ENCODE measurements at regions not wholly inside any gene's neighbourhood (a gene's known extent, or its start where the extent isn't known, plus 50 kb on each side); places are given as distances from the start of the nearest gene placed in this dataset.

DNA sequence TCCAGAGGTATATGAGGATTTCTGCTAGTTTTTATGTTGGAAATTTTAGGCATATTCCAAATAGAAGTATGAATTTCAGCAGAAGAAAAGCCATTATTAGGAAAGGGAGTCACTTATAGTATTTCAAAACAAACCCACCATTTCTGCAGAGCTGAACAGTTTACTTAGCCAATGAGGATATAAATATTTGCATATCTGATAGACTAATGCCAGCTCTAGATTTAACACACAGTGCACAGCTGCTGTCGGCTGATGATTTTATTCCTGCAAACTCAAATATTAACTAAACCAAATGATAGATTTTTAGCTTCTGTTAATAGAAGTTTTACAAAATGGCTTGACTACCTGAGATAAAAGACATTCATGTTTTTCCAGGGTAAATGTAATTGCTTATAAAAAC lies 375.8 kb upstream of the FANCL start:
- H3K79me2 ChIP-seq (ENCODE audit: insufficient read depth, low read length), result no peaks in the 10 kb centered on the region
- no peaks in the 10 kb centered on the region for H3K9me2 ChIP-seq (ENCODE audit: low read depth, low read length)
- H3K4me2 ChIP-seq (ENCODE audit: low read length), result no peak overlapping the region
- H3K9me3 ChIP-seq (ENCODE audit: low read length), result no peaks in the 10 kb centered on the region
- no peak overlapping the region for H2AFZ ChIP-seq (ENCODE audit: low read length)
- H3K4me3 ChIP-seq (ENCODE audit: low read depth, low read length, poor library complexity, severe bottlenecking), result no peak overlapping the region
- H4K20me1 ChIP-seq (ENCODE audit: insufficient read depth, low read length), result no peaks in the 10 kb centered on the region
- H3K27me3 ChIP-seq (ENCODE audit: insufficient read depth, low read length), result no peaks in the 10 kb centered on the region
- H3K36me3 ChIP-seq (ENCODE audit: insufficient read depth, low read length), result no peaks in the 10 kb centered on the region
- TF ChIP-seq, protein P1, sequence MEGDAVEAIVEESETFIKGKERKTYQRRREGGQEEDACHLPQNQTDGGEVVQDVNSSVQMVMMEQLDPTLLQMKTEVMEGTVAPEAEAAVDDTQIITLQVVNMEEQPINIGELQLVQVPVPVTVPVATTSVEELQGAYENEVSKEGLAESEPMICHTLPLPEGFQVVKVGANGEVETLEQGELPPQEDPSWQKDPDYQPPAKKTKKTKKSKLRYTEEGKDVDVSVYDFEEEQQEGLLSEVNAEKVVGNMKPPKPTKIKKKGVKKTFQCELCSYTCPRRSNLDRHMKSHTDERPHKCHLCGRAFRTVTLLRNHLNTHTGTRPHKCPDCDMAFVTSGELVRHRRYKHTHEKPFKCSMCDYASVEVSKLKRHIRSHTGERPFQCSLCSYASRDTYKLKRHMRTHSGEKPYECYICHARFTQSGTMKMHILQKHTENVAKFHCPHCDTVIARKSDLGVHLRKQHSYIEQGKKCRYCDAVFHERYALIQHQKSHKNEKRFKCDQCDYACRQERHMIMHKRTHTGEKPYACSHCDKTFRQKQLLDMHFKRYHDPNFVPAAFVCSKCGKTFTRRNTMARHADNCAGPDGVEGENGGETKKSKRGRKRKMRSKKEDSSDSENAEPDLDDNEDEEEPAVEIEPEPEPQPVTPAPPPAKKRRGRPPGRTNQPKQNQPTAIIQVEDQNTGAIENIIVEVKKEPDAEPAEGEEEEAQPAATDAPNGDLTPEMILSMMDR (IDR thresholded peaks at IDR 0.05; ENCODE audit: low read length), result no peak
- no peak for TF ChIP-seq EZH2 (IDR thresholded peaks at IDR 0.05; ENCODE audit: borderline replicate concordance, low read length)
- H3K9ac ChIP-seq (ENCODE audit: low read length), result no peak overlapping the region
- H3K27ac ChIP-seq (ENCODE audit: low read depth, low read length, poor library complexity, severe bottlenecking), result no peak overlapping the region
- H3K4me1 ChIP-seq (ENCODE audit: insufficient read depth, low read length, severe bottlenecking), result no peaks in the 10 kb centered on the region
- H3F3A ChIP-seq (ENCODE audit: insufficient read depth, low read length), result no peaks in the 10 kb centered on the region

- Histone ChIP-seq H2AFZ (ENCODE audit: low read length) (no peak overlapping the region), H4K20me1 (ENCODE audit: insufficient read depth, low read length) (no peaks in the 10 kb centered on the region), H3K9me2 (ENCODE audit: low read depth, low read length) (no peaks in the 10 kb centered on the region), H3K27ac (ENCODE audit: low read depth, low read length, poor library complexity, severe bottlenecking) (no peak overlapping the region), H3F3A (ENCODE audit: insufficient read depth, low read length) (no peaks in the 10 kb centered on the region), H3K79me2 (ENCODE audit: insufficient read depth, low read length) (no peaks in the 10 kb centered on the region), H3K36me3 (ENCODE audit: insufficient read depth, low read length) (no peaks in the 10 kb centered on the region), H3K4me1 (ENCODE audit: insufficient read depth, low read length, severe bottlenecking) (no peaks in the 10 kb centered on the region), H3K4me3 (ENCODE audit: low read depth, low read length, poor library complexity, severe bottlenecking) (no peak overlapping the region), H3K4me2 (ENCODE audit: low read length) (no peak overlapping the region), H3K9ac (ENCODE audit: low read length) (no peak overlapping the region), H3K9me3 (ENCODE audit: low read length) (no peaks in the 10 kb centered on the region), H3K27me3 (ENCODE audit: insufficient read depth, low read length) (no peaks in the 10 kb centered on the region)
- no peak for TF ChIP-seq EZH2 (IDR thresholded peaks at IDR 0.05; ENCODE audit: borderline replicate concordance, low read length)
- TF ChIP-seq, protein P1 (IDR thresholded peaks at IDR 0.05; ENCODE audit: low read length), result no peak
Observed at GRCh38 chr2:58614219-58614618, 373.1 kb upstream of the FANCL start.

GRCh38 chr2:58612973-58613372 lies 371.8 kb upstream of the FANCL start:
- no peak overlapping the region for H2AFZ ChIP-seq (ENCODE audit: low read length)
- no peaks in the 10 kb centered on the region for H3K79me2 ChIP-seq (ENCODE audit: insufficient read depth, low read length)
- TF ChIP-seq, protein P1 (IDR thresholded peaks at IDR 0.05; ENCODE audit: low read length), result no peak
- TF ChIP-seq EZH2 (IDR thresholded peaks at IDR 0.05; ENCODE audit: borderline replicate concordance, low read length), result no peak
- H3K27me3 ChIP-seq (ENCODE audit: insufficient read depth, low read length), result no peaks in the 10 kb centered on the region
- H3K27ac ChIP-seq (ENCODE audit: low read depth, low read length, poor library complexity, severe bottlenecking), result no peak overlapping the region
- no peaks in the 10 kb centered on the region for H3K9me2 ChIP-seq (ENCODE audit: low read depth, low read length)
- no peaks in the 10 kb centered on the region for H4K20me1 ChIP-seq (ENCODE audit: insufficient read depth, low read length)
- H3K4me3 ChIP-seq (ENCODE audit: low read depth, low read length, poor library complexity, severe bottlenecking), result no peak overlapping the region
- H3K9ac ChIP-seq (ENCODE audit: low read length), result no peak overlapping the region
- no peaks in the 10 kb centered on the region for H3F3A ChIP-seq (ENCODE audit: insufficient read depth, low read length)
- no peaks in the 10 kb centered on the region for H3K36me3 ChIP-seq (ENCODE audit: insufficient read depth, low read length)
- H3K9me3 ChIP-seq (ENCODE audit: low read length), result no peaks in the 10 kb centered on the region
- no peak overlapping the region for H3K4me2 ChIP-seq (ENCODE audit: low read length)
- H3K4me1 ChIP-seq (ENCODE audit: insufficient read depth, low read length, severe bottlenecking), result no peaks in the 10 kb centered on the region

Data from OCI-LY1 (cell line).